ENCODE measurements at regions not wholly inside any gene's neighbourhood (a gene's known extent, or its start where the extent isn't known, plus 50 kb on each side); places are given as distances from the start of the nearest gene placed in this dataset.
"Not testable (repeated sequence)": the region's sequence is repeated elsewhere in the genome, so short reads cannot be mapped to it uniquely, and the experiment has no call there.

GRCh38 chr11:106152013-106152412, 74.6 kb downstream of the AASDHPPT start:
- no peak for DNase-seq (ENCODE audit: low read depth)

DNA sequence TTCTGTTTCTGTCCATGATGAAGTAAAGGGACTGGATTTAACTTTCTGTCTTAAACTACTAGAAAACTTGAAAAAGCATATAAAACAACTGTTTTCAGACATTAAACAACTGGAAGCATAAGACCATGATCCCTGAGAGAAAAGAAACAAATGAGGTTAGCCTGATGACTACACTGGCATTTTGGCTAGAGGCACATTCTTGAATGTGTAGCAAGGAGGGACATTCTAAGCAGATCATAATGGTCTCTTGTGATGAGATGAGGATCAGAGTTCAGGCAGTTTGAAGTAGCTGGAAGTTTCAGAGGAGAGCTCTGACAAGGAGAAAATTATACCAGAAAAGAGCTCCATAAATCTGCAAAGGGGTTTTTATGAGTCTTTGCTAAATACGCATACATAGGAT, 75.4 kb downstream of the AASDHPPT start:
- DNase-seq (ENCODE audit: low read depth), result no peak

- DNase-seq (ENCODE audit: low read depth), result peak; percentile 67
These were observed 79.0 kb downstream of the AASDHPPT start for GRCh38 chr11:106156290-106156937.

DNA sequence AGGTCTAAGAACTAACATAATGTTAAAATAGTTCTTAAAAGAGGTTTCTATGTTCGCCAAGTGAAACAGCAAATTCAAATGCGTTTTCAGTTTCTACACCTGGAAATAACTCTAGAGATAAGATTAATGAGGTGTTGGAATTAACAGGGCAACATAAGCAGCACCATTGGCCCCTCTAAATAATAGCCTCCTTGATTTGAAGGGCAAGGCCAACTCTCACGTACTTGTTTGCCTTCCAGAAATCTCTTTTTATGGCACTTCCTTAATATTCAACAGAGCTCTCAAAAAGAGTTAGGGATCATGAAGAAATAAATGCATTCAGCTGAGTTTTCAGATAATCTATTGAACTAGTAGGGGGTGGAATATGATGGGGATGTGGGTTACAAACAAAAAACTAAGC, 80.9 kb downstream of the AASDHPPT start:
- DNase-seq (ENCODE audit: low read depth), result no peak

GRCh38 chr11:106159836-106160235, 82.4 kb downstream of the AASDHPPT start:
- DNase-seq (ENCODE audit: low read depth), result peak; percentile 77

DNA sequence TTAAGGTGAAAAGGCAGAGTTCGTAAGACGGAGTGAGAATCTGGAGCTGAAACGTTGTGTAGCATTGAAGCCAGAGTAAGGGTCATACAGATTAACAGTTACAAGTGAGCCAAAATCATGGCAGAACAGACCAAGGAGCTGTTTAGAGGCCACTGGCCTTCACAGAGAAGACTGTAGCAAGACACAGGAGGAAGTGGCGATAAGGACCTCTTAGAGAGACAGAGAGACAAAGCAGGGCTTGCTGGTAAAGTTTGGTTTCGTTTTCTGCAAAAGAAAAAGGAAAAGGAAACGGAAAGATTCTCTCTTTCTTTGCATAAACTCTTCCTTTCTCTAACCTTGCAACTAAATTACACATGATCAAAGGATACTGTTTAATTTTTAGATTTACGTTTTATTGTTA, 83.0 kb downstream of the AASDHPPT start:
- DNase-seq (ENCODE audit: low read depth), result no peak

GRCh38 chr11:106161775-106162634, 84.5 kb downstream of the AASDHPPT start:
- DNase-seq (ENCODE audit: low read depth), result no peak

GRCh38 chr11:106167085-106167484, 89.6 kb downstream of the AASDHPPT start:
- DNase-seq (ENCODE audit: low read depth), result no peak

DNA sequence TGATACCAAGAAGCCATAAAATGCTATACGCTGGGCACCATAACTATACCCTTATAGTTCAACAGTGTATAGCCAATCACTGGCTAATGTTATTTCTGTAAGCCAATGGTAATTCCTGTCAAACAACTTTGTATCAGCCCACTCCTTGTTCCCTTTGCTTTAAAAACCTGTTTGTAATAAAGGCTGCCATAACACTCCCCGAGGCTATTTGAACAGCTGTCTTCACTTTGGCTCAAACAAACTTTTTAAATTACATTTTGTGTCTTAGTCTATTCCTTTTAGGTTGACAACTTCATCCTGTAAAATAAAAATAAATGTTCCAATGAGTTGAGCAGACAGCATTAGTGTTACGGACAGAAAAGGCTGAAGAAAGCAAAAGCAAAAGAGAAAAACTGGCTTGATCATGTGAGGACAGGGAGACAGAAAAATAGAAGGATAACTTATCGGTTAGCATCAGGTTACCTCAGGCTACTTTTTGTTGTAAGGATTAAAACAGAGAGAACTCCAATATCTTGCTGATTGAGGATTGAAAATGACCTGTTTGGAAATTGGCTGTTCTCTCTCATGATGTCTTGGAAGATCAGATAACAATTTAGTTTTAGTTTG, 95.0 kb downstream of the AASDHPPT start:
- peak; percentile 81 for DNase-seq (ENCODE audit: low read depth)

DNA sequence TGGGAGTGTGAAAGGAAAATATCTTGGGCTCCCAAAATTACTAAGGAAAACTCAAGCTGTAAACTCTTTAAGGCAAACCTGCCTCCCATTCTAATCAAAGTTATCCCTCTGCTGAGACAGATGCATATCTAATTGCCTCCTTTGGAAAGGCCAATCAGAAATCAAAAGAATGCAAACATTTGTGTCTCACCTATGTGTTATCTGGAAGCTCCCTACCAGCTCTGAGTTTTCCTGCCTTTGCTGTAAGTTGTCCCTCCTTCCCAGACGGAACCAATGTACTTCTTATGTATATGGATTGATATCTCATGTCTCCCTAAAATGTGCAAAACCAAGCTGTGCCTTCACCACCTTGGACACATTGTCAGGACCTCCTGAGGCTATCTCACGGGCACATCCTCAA, 95.8 kb downstream of the AASDHPPT start:
- no peak for DNase-seq (ENCODE audit: low read depth)

DNA sequence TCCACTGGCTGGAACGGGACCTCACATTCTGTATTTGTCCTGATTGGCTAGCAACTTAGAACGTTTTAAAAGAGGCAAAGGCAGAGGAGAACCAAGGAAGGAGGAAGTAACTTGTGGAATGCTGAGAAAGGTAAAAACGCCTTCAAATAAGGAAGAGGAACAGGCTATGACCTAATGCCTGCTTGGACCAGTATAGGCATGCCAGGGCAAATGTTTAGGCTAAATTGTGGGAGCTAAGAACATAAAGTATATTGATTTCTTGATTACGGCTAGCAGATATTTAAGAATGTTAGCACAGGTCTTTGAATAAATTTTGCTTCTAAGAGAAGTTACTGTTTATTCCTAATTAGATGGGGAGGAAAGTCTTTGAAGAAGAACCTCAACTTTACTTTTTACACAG, 96.5 kb downstream of the AASDHPPT start:
- DNase-seq (ENCODE audit: low read depth), result not testable (repeated sequence)

- DNase-seq (ENCODE audit: low read depth), result no peak
These were observed 99.4 kb downstream of the AASDHPPT start for GRCh38 chr11:106176817-106177216.

GRCh38 chr11:106177311-106177710, 99.8 kb downstream of the AASDHPPT start:
- no peak for DNase-seq (ENCODE audit: low read depth)

DNA sequence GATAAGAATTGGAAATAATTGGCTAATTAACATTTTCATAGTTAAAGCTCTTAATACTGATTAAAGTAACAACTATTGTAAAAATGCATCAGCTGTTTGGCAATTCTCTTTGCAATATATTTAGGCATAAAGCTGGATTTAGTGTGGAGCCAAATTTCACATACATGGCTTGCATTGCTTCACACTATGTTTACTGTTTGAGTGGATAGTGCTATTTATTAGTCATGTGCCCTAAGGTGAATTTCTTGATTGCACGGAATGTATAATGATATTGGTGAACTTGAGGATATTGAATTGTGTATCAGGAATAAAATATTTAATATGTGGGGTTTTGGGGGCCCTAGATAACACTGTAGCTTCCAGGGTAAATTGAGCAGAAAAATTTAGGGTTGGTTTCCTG, 100.9 kb downstream of the AASDHPPT start:
- DNase-seq (ENCODE audit: low read depth), result peak; percentile 17

GRCh38 chr11:106179048-106179447, 101.6 kb downstream of the AASDHPPT start:
- no peak for DNase-seq (ENCODE audit: low read depth)

DNA sequence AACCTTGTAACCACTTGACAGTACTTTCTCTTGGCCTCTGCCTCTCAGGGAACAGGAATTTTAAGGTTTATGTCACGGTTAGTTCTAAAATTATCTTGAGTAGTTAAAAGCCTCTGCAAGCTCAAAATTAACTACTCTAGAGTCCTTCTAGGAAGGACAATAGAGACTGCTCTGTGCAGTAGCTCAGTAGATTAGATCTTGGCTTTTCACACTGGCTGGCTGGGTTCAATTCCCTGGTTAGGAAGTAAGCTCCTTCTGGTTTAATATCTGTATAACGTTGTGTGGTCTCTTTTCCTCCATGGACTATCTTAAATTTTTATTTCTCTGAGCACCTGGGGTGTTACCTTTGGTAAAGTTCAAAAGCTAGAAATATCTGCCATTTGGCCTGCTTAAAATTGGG, 109.2 kb downstream of the AASDHPPT start:
- DNase-seq (ENCODE audit: low read depth), result no peak

DNA sequence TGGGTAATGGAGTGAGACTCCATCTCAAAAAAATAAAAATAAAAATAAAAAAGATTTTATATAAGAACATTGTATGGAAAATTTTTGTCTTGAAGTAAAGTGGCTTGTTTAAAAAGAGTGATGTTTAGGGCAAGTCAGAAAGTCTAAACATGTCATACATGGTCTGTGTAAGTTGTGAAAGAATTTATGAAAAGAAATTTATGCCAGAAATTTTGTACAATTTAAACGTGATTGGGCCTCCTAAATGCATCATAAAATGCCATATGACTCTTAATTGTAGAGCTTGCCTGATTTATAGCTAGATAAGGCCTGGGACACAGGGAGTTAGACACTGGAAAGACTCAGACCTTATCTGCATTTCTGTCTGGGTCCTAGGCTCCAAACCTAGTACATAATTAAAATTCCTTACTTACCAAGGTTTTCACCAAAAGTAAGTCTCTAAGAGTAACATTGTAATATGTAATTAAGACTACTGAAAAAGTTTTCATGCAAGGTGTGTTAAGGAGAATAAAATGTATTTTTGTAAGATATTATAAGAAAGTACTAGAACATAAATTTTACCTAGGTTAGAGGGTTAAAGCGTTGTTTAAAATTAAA, 110.5 kb downstream of the AASDHPPT start:
- no peak for DNase-seq (ENCODE audit: low read depth)

DNA sequence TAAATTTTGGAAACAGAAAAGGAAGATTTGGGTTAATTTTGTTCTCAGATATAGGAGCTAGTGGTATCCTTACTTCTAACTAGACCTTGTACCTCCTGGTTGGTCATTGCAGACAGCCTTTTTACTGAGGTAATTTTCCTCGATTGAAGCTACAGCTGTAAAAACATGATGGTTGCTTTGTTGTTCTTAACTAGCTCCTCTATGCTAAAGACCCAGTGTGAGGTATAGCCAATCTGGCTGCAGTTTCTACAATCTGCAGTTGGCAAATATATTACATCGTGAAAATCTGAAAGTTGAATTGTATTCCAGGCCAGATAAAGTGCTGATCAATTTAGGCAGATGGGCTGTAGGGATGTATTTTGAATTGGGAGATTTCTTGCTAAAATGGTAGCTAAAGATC, 116.5 kb downstream of the AASDHPPT start:
- no peak for DNase-seq (ENCODE audit: low read depth)

DNA sequence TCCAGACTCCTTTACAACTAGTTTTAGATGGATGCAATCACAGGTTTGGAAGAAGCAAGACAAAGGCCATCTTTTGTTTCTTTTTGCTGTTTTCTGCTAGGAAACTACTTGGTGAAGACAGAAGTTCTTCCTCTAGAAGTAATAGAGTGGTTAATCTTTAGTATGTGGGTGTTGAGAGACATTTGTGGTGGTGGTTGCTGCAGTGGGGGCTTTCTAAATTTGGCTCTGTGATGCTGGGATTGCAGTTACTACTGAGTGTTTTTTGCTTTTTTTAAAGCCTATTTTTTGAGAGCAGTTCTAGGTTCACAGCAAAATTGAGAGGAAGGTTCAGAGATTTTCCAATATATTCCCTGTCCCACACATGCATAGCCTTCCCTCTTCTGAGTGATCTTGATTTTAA, 120.0 kb downstream of the AASDHPPT start:
- no peak for DNase-seq (ENCODE audit: low read depth)

DNA sequence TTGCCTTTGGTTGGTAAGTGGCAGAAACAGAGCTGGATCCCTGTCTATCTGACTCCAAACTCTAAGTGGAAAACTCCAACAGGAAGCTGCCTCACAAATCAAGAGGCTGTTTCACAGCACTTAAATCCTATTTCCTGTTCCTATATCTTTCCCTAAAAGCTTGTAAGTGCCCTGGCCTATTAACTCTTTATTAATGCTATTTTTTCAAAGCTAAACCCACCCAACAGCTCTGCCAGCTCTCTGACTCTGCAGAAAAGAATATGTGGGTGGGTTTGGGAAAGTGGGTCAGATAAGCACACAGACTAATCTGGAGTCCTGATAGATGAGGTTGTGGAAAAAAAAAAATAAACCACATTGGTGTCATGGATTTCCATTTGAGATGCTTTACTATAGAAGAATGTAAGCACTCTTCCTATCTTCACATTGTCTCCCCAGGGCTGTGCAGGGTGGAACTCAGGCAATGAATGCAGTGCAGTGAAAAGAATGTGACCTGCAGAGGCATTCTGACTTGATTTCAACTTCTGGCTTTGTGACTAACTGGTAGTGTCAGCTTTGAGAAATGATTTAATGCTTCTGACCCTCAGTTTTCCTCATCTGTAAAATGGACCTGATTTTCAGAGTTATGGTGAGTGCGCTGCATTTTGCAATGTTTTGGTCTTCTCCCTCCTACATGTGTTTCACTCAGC, 125.6 kb downstream of the AASDHPPT start:
- no peak for DNase-seq (ENCODE audit: low read depth)

DNA sequence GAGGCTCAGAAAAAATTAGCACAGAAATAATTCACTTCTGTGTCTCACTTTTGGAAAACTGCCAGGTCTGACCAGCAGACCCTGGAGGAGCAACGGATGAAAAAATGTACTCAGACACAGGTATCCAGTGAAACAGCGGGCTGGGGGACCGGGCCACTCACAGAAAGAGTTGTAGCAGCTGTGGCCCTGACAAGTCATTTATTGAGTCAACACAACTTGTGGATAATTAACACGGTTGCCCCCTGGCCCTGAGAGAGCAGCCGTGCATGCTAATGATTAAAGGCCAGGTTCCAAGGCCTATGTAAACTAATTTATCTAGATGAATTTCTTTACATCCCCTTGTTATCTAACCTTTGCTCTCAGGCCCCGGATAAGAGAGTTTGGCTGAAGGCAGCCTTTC, 131.3 kb downstream of the AASDHPPT start:
- DNase-seq (ENCODE audit: low read depth), result no peak

- DNase-seq (ENCODE audit: low read depth), result no peak
These were observed 134.6 kb downstream of the AASDHPPT start for GRCh38 chr11:106212081-106212480.

Measured in fibroblast of the conjunctiva (primary cell).